ENCODE measurements at regions not wholly inside any gene's neighbourhood (a gene's known extent, or its start where the extent isn't known, plus 50 kb on each side); places are given as distances from the start of the nearest gene placed in this dataset.

DNA sequence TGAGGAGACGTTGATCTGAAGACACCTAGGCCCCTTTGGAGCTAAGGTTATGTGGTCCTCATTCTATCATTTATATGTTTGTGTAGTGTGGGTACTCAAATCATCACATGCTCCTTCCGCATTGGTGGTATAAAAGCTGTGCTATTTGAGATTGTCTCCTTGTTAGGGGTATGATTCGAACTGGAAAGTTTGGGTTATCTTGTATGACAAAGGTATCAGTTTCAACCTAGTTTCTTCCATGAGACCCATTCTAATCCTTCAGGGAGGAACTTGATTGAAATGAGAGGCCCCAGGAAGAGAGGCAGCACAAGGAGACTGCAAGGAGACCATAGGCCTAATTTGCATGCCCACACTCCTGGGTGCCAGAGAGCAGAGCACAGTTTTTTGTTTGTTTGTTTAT, 104.2 kb upstream of the TIAM2 start:
- TF ChIP-seq CTCF (IDR thresholded peaks at IDR 0.05; ENCODE audit: unreplicated experiment) = no peak
- Mint-ChIP-seq H3K36me3 (peaks cover 6% of the 10 kb centered on the region), H3K9me3 (no peaks in the 10 kb centered on the region), H3K4me3 (no peak overlapping the region), H3K27me3 (ENCODE audit: low read depth) (no peaks in the 10 kb centered on the region), H3K4me1 (peaks cover 25% of the 10 kb centered on the region), H3K27ac (no peak overlapping the region)
- no peak for DNase-seq (ENCODE audit: low spot score in 2 of 2, unreplicated experiment in 2 of 2)

- Mint-ChIP-seq H3K36me3 (peaks cover 6% of the 10 kb centered on the region), H3K9me3 (no peaks in the 10 kb centered on the region), H3K4me3 (no peak overlapping the region), H3K27me3 (ENCODE audit: low read depth) (no peaks in the 10 kb centered on the region), H3K4me1 (peaks cover 20% of the 10 kb centered on the region), H3K27ac (no peak overlapping the region)
- TF ChIP-seq CTCF (IDR thresholded peaks at IDR 0.05; ENCODE audit: unreplicated experiment) = no peak
- DNase-seq (ENCODE audit: low spot score in 2 of 2, unreplicated experiment in 2 of 2) = no peak
Observed at GRCh38 chr6:154891901-154892300, 103.2 kb upstream of the TIAM2 start.

GRCh38 chr6:154893917-154894316, 101.2 kb upstream of the TIAM2 start:
- no peaks in the 10 kb centered on the region for H3K9me3 Mint-ChIP-seq
- peaks cover 11% of the 10 kb centered on the region for H3K4me1 Mint-ChIP-seq
- peaks cover 9% of the 10 kb centered on the region for H3K36me3 Mint-ChIP-seq
- H3K27ac Mint-ChIP-seq = peak overlapping the region; percentile 34
- DNase-seq (ENCODE audit: low spot score in 2 of 2, unreplicated experiment in 2 of 2) = no peak
- no peaks in the 10 kb centered on the region for H3K27me3 Mint-ChIP-seq (ENCODE audit: low read depth)
- no peak for TF ChIP-seq CTCF (IDR thresholded peaks at IDR 0.05; ENCODE audit: unreplicated experiment)
- H3K4me3 Mint-ChIP-seq = no peak overlapping the region

DNA sequence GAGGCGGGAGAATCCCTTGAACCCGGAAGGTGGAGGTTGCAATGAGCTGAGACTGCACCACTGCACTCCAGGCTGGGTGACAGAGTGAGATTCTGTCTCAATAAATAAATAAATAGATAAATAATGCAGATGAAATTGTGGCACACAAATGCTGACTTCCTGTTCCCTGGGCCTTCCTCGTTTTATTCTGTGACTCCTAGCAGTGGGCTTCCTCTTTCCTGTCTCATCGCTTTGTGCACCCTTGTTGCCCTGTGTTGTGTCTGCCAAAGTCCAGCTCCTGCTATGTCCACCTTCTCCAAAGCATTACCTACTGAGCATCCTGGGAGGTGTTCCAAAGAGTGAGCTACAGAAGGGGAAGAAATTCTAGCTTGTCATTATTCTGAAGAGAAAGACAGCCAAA, 100.2 kb upstream of the TIAM2 start:
- no peak for DNase-seq (ENCODE audit: low spot score in 2 of 2, unreplicated experiment in 2 of 2)
- peaks cover 6% of the 10 kb centered on the region for H3K36me3 Mint-ChIP-seq
- H3K4me1 Mint-ChIP-seq = peaks cover 6% of the 10 kb centered on the region
- no peak for TF ChIP-seq CTCF (IDR thresholded peaks at IDR 0.05; ENCODE audit: unreplicated experiment)
- H3K27ac Mint-ChIP-seq = no peak overlapping the region
- no peaks in the 10 kb centered on the region for H3K9me3 Mint-ChIP-seq
- no peaks in the 10 kb centered on the region for H3K27me3 Mint-ChIP-seq (ENCODE audit: low read depth)
- H3K4me3 Mint-ChIP-seq = no peak overlapping the region

- no peak for DNase-seq (ENCODE audit: low spot score in 2 of 2, unreplicated experiment in 2 of 2)
- peaks cover 6% of the 10 kb centered on the region for H3K36me3 Mint-ChIP-seq
- H3K4me3 Mint-ChIP-seq = no peak overlapping the region
- no peak for TF ChIP-seq CTCF (IDR thresholded peaks at IDR 0.05; ENCODE audit: unreplicated experiment)
- H3K27me3 Mint-ChIP-seq (ENCODE audit: low read depth) = no peaks in the 10 kb centered on the region
- no peak overlapping the region for H3K27ac Mint-ChIP-seq
- no peaks in the 10 kb centered on the region for H3K9me3 Mint-ChIP-seq
- H3K4me1 Mint-ChIP-seq = peaks cover 6% of the 10 kb centered on the region
Observed at GRCh38 chr6:154895841-154896240, 99.3 kb upstream of the TIAM2 start.

DNA sequence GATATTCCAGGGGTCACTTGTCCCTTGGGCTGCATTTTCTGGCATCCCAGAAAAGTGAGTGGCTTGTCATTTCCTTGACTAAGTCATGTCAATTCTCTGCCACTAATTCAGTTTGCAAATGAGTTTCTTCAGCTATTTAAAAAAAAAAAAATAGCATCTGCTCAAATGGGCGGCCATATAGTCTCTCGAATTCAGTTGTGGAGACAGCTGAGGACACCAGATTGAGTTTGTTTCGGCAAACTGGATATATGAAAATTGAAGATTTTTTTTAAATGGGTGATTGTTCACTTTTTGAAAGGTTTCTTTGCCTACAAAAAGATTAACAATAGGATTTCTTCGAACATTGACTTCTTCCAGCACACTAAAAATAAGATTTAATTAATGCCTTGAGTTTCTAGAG, 96.3 kb upstream of the TIAM2 start:
- Mint-ChIP-seq H3K27me3 (ENCODE audit: low read depth) (no peaks in the 10 kb centered on the region), H3K27ac (no peak overlapping the region), H3K4me1 (peaks cover 5% of the 10 kb centered on the region), H3K4me3 (no peak overlapping the region), H3K36me3 (peaks cover 9% of the 10 kb centered on the region), H3K9me3 (no peaks in the 10 kb centered on the region)
- no peak for DNase-seq (ENCODE audit: low spot score in 2 of 2, unreplicated experiment in 2 of 2)
- TF ChIP-seq CTCF (IDR thresholded peaks at IDR 0.05; ENCODE audit: unreplicated experiment) = no peak

All from mesothelial cell of epicardium (in vitro differentiated cells).